SKM-1 treated with dmso at 0.1 percent for 144 hours (cell line): ENCODE measurements at regions not wholly inside any gene's neighbourhood (a gene's known extent, or its start where the extent isn't known, plus 50 kb on each side); places are given as distances from the start of the nearest gene placed in this dataset.

ENCODE experiments used
- DNase-seq: peaks from one replicate; lab custom pipeline; 2025; ENCODE audit not compliant: unreplicated experiment; lab: John Stamatoyannopoulos, UW

DNA sequence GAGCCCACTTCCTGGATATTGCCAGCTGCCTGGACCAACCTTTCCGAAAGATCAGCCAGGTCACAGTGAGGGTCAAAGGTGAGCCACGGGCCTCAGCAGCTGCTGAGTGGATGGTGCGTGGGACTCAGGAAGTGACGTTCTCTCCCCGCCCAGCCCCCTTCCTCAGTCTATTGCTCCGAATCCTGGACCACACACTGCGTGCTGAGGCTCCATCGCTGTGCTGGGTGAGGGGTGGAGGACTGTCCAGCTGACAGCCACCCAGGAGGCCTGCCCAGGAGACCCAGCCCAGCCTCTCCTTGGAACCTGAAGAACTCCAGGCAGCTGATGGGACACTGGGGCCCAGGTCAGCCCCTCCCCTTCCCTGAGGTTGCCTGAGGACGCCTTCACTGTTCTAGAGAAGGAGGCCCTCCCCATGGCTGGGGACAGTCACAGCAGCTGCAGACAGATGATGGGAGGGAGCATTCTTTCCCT lies 94.4 kb upstream of the CD93 start:
- no peak for DNase-seq

DNA sequence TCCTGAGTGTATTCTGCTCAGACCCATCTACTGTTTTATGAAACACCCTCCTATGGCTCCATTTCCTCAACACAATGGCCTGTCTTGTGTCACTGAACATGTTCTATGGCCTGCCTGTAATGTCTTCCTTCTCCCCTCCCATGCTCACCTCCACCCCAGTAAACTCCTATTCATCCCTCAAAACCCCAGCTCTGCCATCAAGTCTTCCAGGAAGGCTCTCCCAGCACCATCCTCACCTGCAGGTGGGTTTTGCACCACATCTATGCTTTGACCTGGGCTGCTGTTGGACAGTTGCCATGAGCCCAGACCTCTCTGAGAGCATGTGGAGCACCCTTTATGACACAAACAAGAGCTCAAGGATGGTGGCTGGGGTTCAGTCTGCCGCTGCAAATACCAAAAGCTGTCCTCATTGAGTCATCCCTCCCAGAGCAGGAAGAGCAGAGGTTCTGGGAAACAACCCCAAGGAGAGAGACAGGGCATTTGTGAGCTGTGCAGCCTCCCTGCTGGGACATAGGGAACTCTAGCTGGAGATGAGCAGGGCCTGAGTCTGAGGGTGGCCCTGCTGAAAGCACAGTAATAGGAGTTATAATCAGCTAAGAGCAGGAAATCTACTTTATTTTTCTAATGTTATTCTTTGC lies 93.8 kb upstream of the CD93 start:
- DNase-seq = no peak

GRCh38 chr20:23178806-23179205 lies 92.7 kb upstream of the CD93 start:
- no peak for DNase-seq

- no peak for DNase-seq
Measured at GRCh38 chr20:23174821-23175220, 88.7 kb upstream of the CD93 start.

- no peak for DNase-seq
Measured at GRCh38 chr20:23167431-23167830, 81.3 kb upstream of the CD93 start.

- DNase-seq = no peak
Measured at GRCh38 chr20:23166563-23166962, 80.4 kb upstream of the CD93 start.

DNA sequence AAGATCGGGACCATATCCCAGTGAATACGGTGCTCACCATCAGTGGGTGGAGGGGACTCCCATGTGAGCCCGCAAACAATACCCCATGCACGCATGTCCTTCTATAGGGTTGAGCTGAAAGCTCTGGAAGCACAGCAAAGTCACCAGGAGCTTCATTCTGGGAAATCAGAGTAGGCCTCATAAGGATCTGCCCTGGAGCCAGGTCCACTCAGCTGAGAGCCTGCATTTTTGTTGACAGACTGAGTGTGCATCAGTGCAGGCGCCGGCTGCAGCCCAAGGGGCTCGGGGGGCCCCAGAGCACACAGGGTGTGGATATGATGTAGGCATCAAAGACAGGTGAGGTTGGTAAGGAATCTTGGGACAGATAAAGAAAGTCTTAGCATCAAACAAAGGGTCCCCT lies 79.8 kb upstream of the CD93 start:
- DNase-seq = no peak

- DNase-seq = no peak
Measured at GRCh38 chr20:23165307-23165750, 79.2 kb upstream of the CD93 start.

DNA sequence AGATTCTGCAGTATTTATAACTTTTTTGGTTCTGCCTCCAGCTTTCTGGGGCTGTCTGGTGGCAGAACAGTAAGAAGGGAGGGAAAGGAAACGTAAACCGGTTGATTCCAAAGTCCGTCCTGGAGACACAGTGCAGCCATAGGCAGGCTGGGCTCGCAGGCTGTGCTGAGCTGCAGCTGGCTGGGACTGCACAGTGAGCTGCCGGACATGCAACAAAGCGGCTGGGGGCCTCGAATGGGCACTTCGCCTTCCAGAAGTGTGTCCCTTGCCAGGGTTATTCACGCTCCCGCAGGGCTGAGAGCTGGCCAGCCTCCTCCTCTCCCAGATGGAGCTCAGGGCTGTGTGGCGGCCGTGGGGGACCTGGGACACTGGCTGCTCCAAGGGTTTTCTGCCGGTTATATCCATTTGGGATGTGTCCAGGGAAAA lies 78.1 kb upstream of the CD93 start:
- no peak for DNase-seq

DNA sequence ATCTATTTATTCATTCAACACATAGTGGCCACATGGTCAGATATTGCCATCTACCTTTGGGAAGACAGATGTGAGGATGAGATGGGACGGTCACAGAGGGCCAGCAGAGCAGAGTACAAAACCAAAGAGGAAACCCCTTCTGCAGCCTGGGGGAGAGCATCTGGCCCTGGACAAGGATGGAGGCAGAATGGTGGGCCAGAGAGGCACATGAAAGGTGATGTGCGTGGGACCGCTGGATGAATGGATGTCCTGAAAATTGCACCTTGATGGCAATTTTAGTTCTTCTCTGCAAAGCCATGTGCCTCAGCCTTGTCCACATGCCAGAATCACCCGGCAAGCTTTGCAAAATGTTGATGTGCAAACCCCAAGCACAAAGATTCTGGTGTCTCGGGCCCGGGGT lies 77.4 kb upstream of the CD93 start:
- no peak for DNase-seq

DNA sequence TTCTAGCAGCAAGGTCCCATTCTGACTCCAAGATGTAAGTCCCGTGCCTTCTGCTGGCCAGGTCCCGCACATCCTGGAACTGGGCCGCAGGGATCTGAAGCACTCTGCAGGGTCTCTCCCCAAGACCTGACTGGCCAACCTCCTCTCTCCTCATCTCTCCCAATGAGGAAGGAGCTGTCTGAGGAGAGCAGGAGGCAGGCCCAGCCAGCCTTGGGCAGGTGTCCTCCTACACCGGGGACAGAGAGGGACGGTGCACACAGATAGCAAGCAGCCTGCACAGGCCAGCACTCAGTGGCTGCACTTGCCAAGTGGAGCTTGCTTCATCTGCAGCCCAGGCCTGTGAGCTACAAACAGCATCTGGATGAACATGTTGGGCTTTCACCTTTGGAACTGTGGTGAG lies 76.8 kb upstream of the CD93 start:
- DNase-seq = no peak

- DNase-seq = no peak
Measured at GRCh38 chr20:23161968-23162696, 76.0 kb upstream of the CD93 start.

GRCh38 chr20:23161244-23161891 lies 75.2 kb upstream of the CD93 start:
- DNase-seq = peak; percentile 46

DNA sequence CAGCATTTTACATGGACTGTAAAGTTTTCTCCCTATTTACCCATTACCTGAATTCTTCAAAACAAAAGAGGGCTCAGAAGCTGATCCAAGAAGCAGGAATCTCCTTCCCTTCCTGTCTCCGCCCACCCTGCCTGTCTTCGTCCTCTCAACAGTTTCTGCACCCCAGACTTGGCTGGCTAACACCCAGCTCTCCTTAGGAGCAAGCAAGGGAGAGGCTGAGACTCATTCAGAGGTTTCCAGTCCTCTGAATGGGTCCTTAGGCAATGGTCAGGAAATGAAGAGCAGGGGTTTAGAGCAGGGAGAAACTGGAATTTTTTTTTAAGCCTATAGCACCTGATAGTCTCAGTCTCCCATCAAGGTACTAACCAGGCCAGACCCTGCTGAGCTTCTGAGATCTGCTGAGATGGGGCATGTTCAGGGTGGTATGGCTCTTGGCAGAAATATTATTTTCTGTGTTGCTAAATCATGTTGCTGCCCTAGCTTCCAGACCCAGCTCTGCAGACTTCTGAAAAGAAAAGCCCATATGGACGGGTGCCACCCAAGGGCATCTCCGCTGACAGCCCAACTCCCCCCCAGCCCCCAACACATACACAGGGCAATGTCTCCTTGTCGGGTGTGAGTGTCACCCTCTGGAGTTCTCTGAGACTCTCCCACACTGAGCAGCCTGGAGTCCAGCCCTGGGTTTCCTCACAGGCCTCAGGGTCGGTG lies 74.6 kb upstream of the CD93 start:
- DNase-seq = no peak

GRCh38 chr20:23159947-23160318 lies 73.8 kb upstream of the CD93 start:
- DNase-seq = no peak

- peak; percentile 47 for DNase-seq
Measured at GRCh38 chr20:23159256-23159946, 73.3 kb upstream of the CD93 start.

DNA sequence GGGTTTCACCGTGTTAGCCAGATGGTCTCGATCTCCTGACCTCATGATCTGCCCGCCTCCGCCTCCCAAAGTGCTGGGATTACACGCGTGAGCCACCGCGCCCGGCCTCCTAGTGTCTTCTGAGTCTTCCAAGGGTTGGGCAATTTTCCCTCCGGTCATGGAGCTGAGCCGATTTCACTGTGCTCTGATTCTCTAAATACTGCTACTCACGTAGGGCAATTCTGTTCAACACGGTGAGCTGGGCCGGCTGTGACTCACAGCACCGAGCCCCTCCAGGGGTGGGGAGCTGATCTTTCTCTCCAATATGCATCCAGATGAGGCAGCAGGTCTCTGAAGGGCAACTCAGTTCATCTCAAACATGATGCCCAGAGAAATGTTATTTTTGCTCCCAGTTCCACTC lies 71.6 kb upstream of the CD93 start:
- no peak for DNase-seq

DNA sequence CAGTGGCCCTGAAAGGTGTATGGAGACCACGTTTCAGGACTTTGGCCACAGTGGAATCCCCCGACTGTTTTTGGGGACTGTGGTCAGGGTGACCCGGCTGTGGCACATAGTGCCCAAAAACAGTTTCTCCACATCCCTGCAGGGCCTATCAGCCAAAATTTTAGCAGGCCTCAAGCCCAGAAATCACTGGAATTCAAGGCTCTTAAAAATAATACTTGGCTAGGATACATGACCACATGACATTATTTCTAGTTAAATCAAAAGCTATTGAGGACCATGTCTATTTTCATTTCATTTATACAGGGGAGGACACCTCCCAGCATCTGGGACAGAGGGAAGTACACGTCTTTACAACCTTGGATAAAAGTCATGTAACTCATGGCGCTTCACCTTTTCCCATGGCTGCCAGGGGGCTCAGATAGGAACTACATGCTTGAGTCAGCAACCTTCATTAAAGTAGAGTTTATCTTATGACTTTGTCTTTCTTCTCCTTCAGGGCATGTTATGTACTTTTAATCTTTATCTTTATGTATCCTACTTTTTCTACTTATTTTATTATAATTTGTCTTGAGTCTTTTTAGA lies 70.8 kb upstream of the CD93 start:
- DNase-seq = no peak

GRCh38 chr20:23156170-23156841 lies 70.2 kb upstream of the CD93 start:
- DNase-seq = peak; percentile 95

GRCh38 chr20:23155141-23155590 lies 69.0 kb upstream of the CD93 start:
- peak; percentile 76 for DNase-seq
